OCI-LY3 (cell line): ENCODE measurements at regions not wholly inside any gene's neighbourhood (a gene's known extent, or its start where the extent isn't known, plus 50 kb on each side); places are given as distances from the start of the nearest gene placed in this dataset.

Source experiments
- H2AFZ ChIP-seq: fragments of 200-600, 300-600 bp; shearing (Covaris generic); 2 replicates; pipeline ENCODE4 v1.6.0; 2014; ENCODE audit warnings: antibody characterized with exemption, low read depth, low read length
- H3K27ac ChIP-seq: fragments of 200-600, 300-600 bp; sonication (generic); 2 replicates; pipeline ENCODE4 v1.5.1; 2014; ENCODE audit warnings: mild to moderate bottlenecking, low read length, moderate library complexity, mixed read lengths
- H3K27me3 ChIP-seq: fragments of 200-600, 300-600 bp; sonication (generic); 2 replicates; pipeline ENCODE4 v1.6.1; 2014; ENCODE audit warnings: low read depth, low read length, mixed read lengths
- H3K36me3 ChIP-seq: fragments of 200-600, 300-600 bp; sonication (generic); replicated peaks from 2 replicates; pipeline ENCODE3; 2014; ENCODE audit warnings: low read depth, low read length, mixed read lengths
- H3K4me1 ChIP-seq: fragments of 300-600, 200-600 bp; sonication (generic); 2 replicates; pipeline ENCODE4 v1.6.1; 2014; ENCODE audit warnings: low read length, mixed read lengths
- H3K4me2 ChIP-seq: fragments of 200-600, 300-600 bp; sonication (generic); 2 replicates; pipeline ENCODE4 v1.6.1; 2014; ENCODE audit warnings: low read length, mixed read lengths
- H3K4me3 ChIP-seq: fragments of 300-600, 200-600 bp; sonication (generic); 2 replicates; pipeline ENCODE4 v1.5.1; 2014; ENCODE audit warnings: antibody characterized with exemption, mild to moderate bottlenecking, low read length, moderate library complexity
- H3K79me2 ChIP-seq: fragments of 300-600, 200-600 bp; shearing (Covaris generic); 2 replicates; pipeline ENCODE4 v1.6.1; 2014; ENCODE audit warnings: mild to moderate bottlenecking, low read length, mixed read lengths
- H3K9ac ChIP-seq: fragments of 300-600, 200-600 bp; shearing (Covaris generic); 2 replicates; pipeline ENCODE4 v1.6.0; 2014; ENCODE audit warnings: mild to moderate bottlenecking, low read length, moderate library complexity
- H3K9me3 ChIP-seq: fragments of 200-600, 300-600 bp; shearing (Covaris generic); 2 replicates; pipeline ENCODE4 v1.6.1; 2014; ENCODE audit warnings: low read length, mixed read lengths; ENCODE audit not compliant: insufficient read depth
- H4K20me1 ChIP-seq: fragments of 200-600, 300-600 bp; sonication (generic); 2 replicates; pipeline ENCODE4 v1.6.1; 2016; ENCODE audit warnings: low read length, mixed read lengths; ENCODE audit not compliant: insufficient read depth
- CTCF ChIP-seq: fragments of 200-600, 300-600 bp; sonication (generic); IDR thresholded peaks from 2 replicates; pipeline ENCODE4 v1.5.1; 2014; ENCODE audit warnings: antibody characterized with exemption, low read length, low read depth
- EZH2phosphoT487 ChIP-seq: fragments of 200-600 bp; shearing (Covaris generic); IDR thresholded peaks from 2 replicates; pipeline ENCODE4 v1.6.1; 2018; ENCODE audit warnings: antibody characterized with exemption, mixed run types, low read depth

- Histone ChIP-seq H3K27me3 (0 out of 2 replicates have a peak, but pooled peaks cover 4% of the 10 kb centered on the region), H3K4me3 (no peak overlapping the region), H3K27ac (no peak overlapping the region), H3K9me3 (no peaks in the 10 kb centered on the region), H3K36me3 (no peaks in the 10 kb centered on the region), H3K4me1 (no peaks in the 10 kb centered on the region), H4K20me1 (no peaks in the 10 kb centered on the region), H3K9ac (no peak overlapping the region), H3K79me2 (no peaks in the 10 kb centered on the region), H3K4me2 (no peak overlapping the region), H2AFZ (no peak overlapping the region)
- TF ChIP-seq CTCF (no peak), EZH2phosphoT487 (no peak)
These were observed 65.0 kb downstream of the CBLN1 start for GRCh38 chr16:49216593-49216992.

- H4K20me1 ChIP-seq: no peaks in the 10 kb centered on the region
- H2AFZ ChIP-seq: no peak overlapping the region
- no peaks in the 10 kb centered on the region for H3K79me2 ChIP-seq
- 0 out of 2 replicates have a peak, but pooled peaks cover 4% of the 10 kb centered on the region for H3K27me3 ChIP-seq
- H3K27ac ChIP-seq: no peak overlapping the region
- no peak overlapping the region for H3K9ac ChIP-seq
- H3K36me3 ChIP-seq: no peaks in the 10 kb centered on the region
- TF ChIP-seq EZH2phosphoT487 (no peak), CTCF (no peak)
- H3K4me2 ChIP-seq: no peak overlapping the region
- no peaks in the 10 kb centered on the region for H3K4me1 ChIP-seq
- no peaks in the 10 kb centered on the region for H3K9me3 ChIP-seq
- no peak overlapping the region for H3K4me3 ChIP-seq
These were observed 68.0 kb downstream of the CBLN1 start for GRCh38 chr16:49213594-49213993.

- TF ChIP-seq CTCF: no peak
- no peak for TF ChIP-seq EZH2phosphoT487
- Histone ChIP-seq H3K9ac (no peak overlapping the region), H3K27ac (no peak overlapping the region), H3K27me3 (no peaks in the 10 kb centered on the region), H3K36me3 (no peaks in the 10 kb centered on the region), H3K79me2 (no peaks in the 10 kb centered on the region), H4K20me1 (no peaks in the 10 kb centered on the region), H3K4me3 (no peak overlapping the region), H3K4me2 (no peak overlapping the region), H2AFZ (no peak overlapping the region), H3K4me1 (no peaks in the 10 kb centered on the region), H3K9me3 (no peaks in the 10 kb centered on the region)
These were observed 77.4 kb downstream of the CBLN1 start for GRCh38 chr16:49204191-49204590.

GRCh38 chr16:49203361-49203760, 78.3 kb downstream of the CBLN1 start:
- H2AFZ ChIP-seq: no peak overlapping the region
- no peak overlapping the region for H3K27ac ChIP-seq
- no peak overlapping the region for H3K9ac ChIP-seq
- H3K4me2 ChIP-seq: no peak overlapping the region
- no peaks in the 10 kb centered on the region for H3K4me1 ChIP-seq
- no peaks in the 10 kb centered on the region for H3K79me2 ChIP-seq
- H3K9me3 ChIP-seq: no peaks in the 10 kb centered on the region
- no peak for TF ChIP-seq CTCF
- no peak for TF ChIP-seq EZH2phosphoT487
- no peaks in the 10 kb centered on the region for H4K20me1 ChIP-seq
- no peaks in the 10 kb centered on the region for H3K36me3 ChIP-seq
- H3K4me3 ChIP-seq: no peak overlapping the region
- H3K27me3 ChIP-seq: no peaks in the 10 kb centered on the region
